ENCODE measurements at regions not wholly inside any gene's neighbourhood (a gene's known extent, or its start where the extent isn't known, plus 50 kb on each side); places are given as distances from the start of the nearest gene placed in this dataset.

- WGBS, 4 donors = 40 to 44% (median 40%) methylated on average over 10 of the region's 10 CpGs
- TF ChIP-seq, protein P1, sequence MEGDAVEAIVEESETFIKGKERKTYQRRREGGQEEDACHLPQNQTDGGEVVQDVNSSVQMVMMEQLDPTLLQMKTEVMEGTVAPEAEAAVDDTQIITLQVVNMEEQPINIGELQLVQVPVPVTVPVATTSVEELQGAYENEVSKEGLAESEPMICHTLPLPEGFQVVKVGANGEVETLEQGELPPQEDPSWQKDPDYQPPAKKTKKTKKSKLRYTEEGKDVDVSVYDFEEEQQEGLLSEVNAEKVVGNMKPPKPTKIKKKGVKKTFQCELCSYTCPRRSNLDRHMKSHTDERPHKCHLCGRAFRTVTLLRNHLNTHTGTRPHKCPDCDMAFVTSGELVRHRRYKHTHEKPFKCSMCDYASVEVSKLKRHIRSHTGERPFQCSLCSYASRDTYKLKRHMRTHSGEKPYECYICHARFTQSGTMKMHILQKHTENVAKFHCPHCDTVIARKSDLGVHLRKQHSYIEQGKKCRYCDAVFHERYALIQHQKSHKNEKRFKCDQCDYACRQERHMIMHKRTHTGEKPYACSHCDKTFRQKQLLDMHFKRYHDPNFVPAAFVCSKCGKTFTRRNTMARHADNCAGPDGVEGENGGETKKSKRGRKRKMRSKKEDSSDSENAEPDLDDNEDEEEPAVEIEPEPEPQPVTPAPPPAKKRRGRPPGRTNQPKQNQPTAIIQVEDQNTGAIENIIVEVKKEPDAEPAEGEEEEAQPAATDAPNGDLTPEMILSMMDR (IDR thresholded peaks at IDR 0.05) = no peak
- TF ChIP-seq POLR2A (IDR thresholded peaks at IDR 0.05) = no peak
- H3K4me1 ChIP-seq = peaks cover 0 to 30% (median 16%) of the 10 kb centered on the region in 12 donors
- peaks cover 0 to 10% (median 6%) of the 10 kb centered on the region in 12 donors for H3K9me3 ChIP-seq
- no peaks in the 10 kb centered on the region for H3K36me3 ChIP-seq
- H3K27ac ChIP-seq = peak overlapping the region in 11 of 12 donors; percentile 2 to 73 (median 49)
- intact Hi-C loops (cut with DNase I) = no loop called here
- DNase-seq (peak in 3 of 5 donors; percentile 42 to 66 (median 47)), ATAC-seq (peak; percentile 62 to 81 (median 72))
- H3K27me3 ChIP-seq = no peaks in the 10 kb centered on the region
- no peak overlapping the region for H3K4me3 ChIP-seq
Observed at GRCh38 chr14:50018201-50018932, 98.0 kb downstream of the VCPKMT start.

DNA sequence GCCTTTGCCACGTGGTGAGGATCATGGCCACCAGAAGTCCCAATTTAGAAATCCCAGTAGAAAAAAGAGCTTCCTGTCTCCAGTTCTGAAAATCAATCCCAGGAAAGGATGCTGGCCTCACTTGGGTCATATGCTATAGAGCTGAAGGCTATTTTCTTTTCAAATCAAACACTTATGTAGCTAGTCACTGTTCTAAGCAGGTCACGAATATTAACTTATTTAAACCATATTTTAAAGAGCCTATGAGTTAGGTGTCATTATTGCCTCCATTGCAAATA is 97.5 kb downstream of the VCPKMT start:
- peaks cover 0 to 31% (median 18%) of the 10 kb centered on the region in 12 donors for H3K4me1 ChIP-seq
- intact Hi-C loops (cut with DNase I) = no loop called here
- ATAC-seq = no peak
- TF ChIP-seq, protein P1 (IDR thresholded peaks at IDR 0.05) = no peak
- no peak for TF ChIP-seq POLR2A (IDR thresholded peaks at IDR 0.05)
- H3K4me3 ChIP-seq = no peak overlapping the region
- 35 to 54% (median 44%) methylated on average over 2 of the region's 2 CpGs for WGBS, 4 donors
- H3K36me3 ChIP-seq = no peaks in the 10 kb centered on the region
- peak overlapping the region in 11 of 12 donors; percentile 2 to 73 (median 49) for H3K27ac ChIP-seq
- no peak for DNase-seq
- H3K27me3 ChIP-seq = no peaks in the 10 kb centered on the region
- H3K9me3 ChIP-seq = peaks cover 0 to 10% (median 6%) of the 10 kb centered on the region in 12 donors

DNA sequence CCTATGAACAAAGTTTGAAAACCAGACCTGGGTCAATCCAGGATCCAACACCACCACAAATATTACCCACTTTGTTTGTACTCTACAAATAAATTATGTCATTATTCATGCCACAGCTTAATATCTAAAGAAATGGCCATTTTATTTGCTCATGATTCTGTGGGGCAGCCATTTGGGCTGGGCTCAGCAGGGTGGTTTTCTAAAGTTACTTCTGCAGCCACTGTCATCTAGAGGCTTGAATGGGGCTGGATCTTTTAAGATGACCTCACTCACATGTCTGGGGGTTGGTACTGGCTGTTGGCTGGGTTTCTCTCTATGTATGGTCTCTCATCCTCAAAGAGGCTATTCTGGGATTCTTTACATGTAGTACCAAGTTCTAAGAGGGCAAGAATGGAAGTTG is 96.2 kb downstream of the VCPKMT start:
- Histone ChIP-seq H3K4me3 (no peak overlapping the region), H3K27ac (no peak overlapping the region), H3K27me3 (no peaks in the 10 kb centered on the region), H3K4me1 (peaks cover 0 to 33% (median 18%) of the 10 kb centered on the region in 12 donors), H3K36me3 (no peaks in the 10 kb centered on the region), H3K9me3 (peaks cover 0 to 12% (median 6%) of the 10 kb centered on the region in 12 donors)
- ATAC-seq (no peak), DNase-seq (no peak)
- intact Hi-C loops (cut with DNase I) = no loop called here
- no peak for TF ChIP-seq POLR2A (IDR thresholded peaks at IDR 0.05)
- TF ChIP-seq, protein P1 (IDR thresholded peaks at IDR 0.05) = no peak

DNA sequence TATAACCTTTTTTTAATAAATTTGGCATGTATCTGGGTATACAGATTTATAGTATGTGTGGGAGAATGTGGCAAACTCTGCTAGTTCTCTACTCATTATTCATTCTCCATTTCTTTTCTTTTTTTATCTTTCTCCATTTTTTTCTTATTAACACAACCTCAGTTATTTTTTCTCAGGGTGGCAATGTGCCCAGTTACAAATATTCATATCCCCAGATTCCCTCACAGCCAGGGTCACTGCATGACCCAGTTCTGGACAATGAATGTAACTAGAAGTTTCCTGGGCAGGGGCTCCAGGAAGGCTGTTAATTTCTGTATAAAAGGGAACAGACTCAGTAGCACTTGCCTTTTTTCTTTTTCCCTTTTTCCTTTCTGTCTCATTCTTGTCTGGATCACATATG is 95.6 kb downstream of the VCPKMT start:
- H3K27me3 ChIP-seq = no peaks in the 10 kb centered on the region
- no peak overlapping the region for H3K4me3 ChIP-seq
- peaks cover 0 to 19% (median 9%) of the 10 kb centered on the region in 12 donors for H3K9me3 ChIP-seq
- ATAC-seq = no peak
- TF ChIP-seq, protein P1 (IDR thresholded peaks at IDR 0.05) = no peak
- no peak for TF ChIP-seq POLR2A (IDR thresholded peaks at IDR 0.05)
- H3K4me1 ChIP-seq = peaks cover 0 to 33% (median 18%) of the 10 kb centered on the region in 12 donors
- no peak for DNase-seq
- no peaks in the 10 kb centered on the region for H3K36me3 ChIP-seq
- intact Hi-C loops (cut with DNase I) = no loop called here
- H3K27ac ChIP-seq = peak overlapping the region in 1 of 12 donors; percentile 68

Measured in heart left ventricle (tissue), 16 donors.